Neutrophil (primary cell): ENCODE measurements at regions not wholly inside any gene's neighbourhood (a gene's known extent, or its start where the extent isn't known, plus 50 kb on each side); places are given as distances from the start of the nearest gene placed in this dataset.

Source experiments
- H3K27ac ChIP-seq: fragments of 200-600 bp; sonication (generic); 2 replicates; pipeline ENCODE4 v1.5.1; 2016; ENCODE audit warnings: mild to moderate bottlenecking, moderate library complexity
- H3K27me3 ChIP-seq: fragments of 200-600 bp; sonication (generic); 2 replicates; pipeline ENCODE4 v1.6.0; 2016; ENCODE audit warnings: mild to moderate bottlenecking
- H3K36me3 ChIP-seq: fragments of 200-600 bp; sonication (generic); 2 replicates; pipeline ENCODE4 v1.5.1; 2017
- H3K4me1 ChIP-seq, 2 experiments: fragments of 200-600 bp in 1 of 2; sonication (generic) in 1 of 2; 1 replicate in 1 of 2; 2 replicates in 1 of 2; pipeline versions ENCODE4 v1.5.1 to v1.6.1; 2013 to 2016; ENCODE audit warnings: low read depth in 1 of 2, low read length in 1 of 2, mild to moderate bottlenecking in 1 of 2, moderate library complexity in 1 of 2; ENCODE audit not compliant: control insufficient read depth in 1 of 2, insufficient read depth in 1 of 2
- H3K4me3 ChIP-seq, 2 experiments: fragments of 200-600 bp in 1 of 2; sonication (generic) in 1 of 2; 1 replicate in 1 of 2; 2 replicates in 1 of 2; pipeline ENCODE4 v1.5.1; 2013 to 2016; ENCODE audit warnings: low read depth in 1 of 2, low read length in 1 of 2, mild to moderate bottlenecking in 1 of 2, moderate library complexity in 1 of 2
- H3K9me3 ChIP-seq: fragments of 200-600 bp; sonication (generic); 2 replicates; pipeline ENCODE4 v1.5.1; 2016
- TF ChIP-seq, protein P1 (sequence below): fragments of 200-600 bp; sonication (generic); IDR thresholded peaks from 2 replicates; pipeline ENCODE4 v1.5.1; 2016; ENCODE audit warnings: antibody characterized with exemption

DNA sequence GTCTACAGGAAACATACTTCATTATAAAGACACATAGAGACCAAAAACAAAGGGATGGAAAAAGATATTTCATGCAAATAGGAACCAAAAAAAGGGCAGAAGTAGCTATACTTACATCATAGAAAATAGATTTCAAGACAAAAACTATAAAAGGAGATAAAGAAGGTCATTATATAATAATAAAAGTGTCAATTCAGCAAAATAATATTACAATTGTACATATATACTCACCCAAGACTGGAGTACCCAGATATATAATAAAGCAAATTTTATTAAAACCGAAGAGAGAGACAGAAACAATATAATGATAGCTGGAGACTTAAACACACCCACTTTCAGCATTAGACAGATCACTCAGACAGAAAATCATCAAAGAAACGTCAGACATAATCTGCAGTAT is 546.3 kb downstream of the PRDM9 start:
- Histone ChIP-seq H3K36me3 (no peaks in the 10 kb centered on the region), H3K4me1 (no peaks in the 10 kb centered on the region)
- TF ChIP-seq, protein P1, sequence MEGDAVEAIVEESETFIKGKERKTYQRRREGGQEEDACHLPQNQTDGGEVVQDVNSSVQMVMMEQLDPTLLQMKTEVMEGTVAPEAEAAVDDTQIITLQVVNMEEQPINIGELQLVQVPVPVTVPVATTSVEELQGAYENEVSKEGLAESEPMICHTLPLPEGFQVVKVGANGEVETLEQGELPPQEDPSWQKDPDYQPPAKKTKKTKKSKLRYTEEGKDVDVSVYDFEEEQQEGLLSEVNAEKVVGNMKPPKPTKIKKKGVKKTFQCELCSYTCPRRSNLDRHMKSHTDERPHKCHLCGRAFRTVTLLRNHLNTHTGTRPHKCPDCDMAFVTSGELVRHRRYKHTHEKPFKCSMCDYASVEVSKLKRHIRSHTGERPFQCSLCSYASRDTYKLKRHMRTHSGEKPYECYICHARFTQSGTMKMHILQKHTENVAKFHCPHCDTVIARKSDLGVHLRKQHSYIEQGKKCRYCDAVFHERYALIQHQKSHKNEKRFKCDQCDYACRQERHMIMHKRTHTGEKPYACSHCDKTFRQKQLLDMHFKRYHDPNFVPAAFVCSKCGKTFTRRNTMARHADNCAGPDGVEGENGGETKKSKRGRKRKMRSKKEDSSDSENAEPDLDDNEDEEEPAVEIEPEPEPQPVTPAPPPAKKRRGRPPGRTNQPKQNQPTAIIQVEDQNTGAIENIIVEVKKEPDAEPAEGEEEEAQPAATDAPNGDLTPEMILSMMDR, result no peak

DNA sequence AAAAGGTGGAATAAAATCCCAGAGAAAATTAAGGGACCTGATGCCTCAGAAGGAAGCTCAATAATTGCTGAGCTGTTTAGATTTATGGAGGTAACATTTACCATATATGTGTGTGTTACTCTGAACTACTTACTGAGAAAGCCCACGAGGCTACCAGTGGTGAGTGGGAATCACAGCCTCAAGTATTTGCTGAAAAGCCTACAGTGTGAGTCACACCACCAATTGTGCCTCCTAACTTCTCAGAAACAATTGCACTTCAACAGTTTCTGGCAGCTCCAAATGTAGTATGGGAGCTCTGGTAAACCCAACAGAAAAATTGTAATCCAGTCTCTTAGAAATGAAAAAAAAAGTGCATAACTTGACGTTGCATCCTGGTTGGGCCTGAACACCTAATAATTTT is 551.6 kb downstream of the PRDM9 start:
- no peak overlapping the region for H3K27ac ChIP-seq
- H3K4me3 ChIP-seq, result no peak overlapping the region
- no peaks in the 10 kb centered on the region for H3K4me1 ChIP-seq
- TF ChIP-seq, protein P1, result no peak
- no peaks in the 10 kb centered on the region for H3K36me3 ChIP-seq
- H3K27me3 ChIP-seq, result no peaks in the 10 kb centered on the region
- no peaks in the 10 kb centered on the region for H3K9me3 ChIP-seq

More for the DNA sequence above, 546.3 kb downstream of the PRDM9 start:
- Histone ChIP-seq H3K9me3 (no peaks in the 10 kb centered on the region), H3K27me3 (no peaks in the 10 kb centered on the region), H3K4me3 (no peak overlapping the region), H3K27ac (no peak overlapping the region)

DNA sequence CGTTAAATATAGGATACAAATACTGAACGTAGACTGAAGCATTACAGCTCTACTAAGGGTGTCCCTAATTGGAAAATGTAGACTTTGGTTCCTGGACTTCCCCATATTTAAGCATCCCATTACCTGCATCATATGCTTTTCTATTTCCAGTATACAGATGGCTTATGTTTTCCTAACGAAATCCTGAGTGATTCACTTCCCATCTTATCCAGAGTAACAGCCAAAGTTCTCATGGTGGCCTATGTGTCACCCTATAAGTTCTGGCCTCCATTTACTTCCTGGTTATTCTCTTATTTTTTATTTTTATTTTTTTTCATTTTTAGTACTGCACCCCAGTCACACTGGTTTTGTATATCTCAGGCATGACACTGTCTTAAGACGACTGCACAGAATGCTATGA is 552.3 kb downstream of the PRDM9 start:
- no peaks in the 10 kb centered on the region for H3K9me3 ChIP-seq
- TF ChIP-seq, protein P1, result no peak
- no peak overlapping the region for H3K4me3 ChIP-seq
- no peak overlapping the region for H3K27ac ChIP-seq
- no peaks in the 10 kb centered on the region for H3K27me3 ChIP-seq
- no peaks in the 10 kb centered on the region for H3K4me1 ChIP-seq
- no peaks in the 10 kb centered on the region for H3K36me3 ChIP-seq

DNA sequence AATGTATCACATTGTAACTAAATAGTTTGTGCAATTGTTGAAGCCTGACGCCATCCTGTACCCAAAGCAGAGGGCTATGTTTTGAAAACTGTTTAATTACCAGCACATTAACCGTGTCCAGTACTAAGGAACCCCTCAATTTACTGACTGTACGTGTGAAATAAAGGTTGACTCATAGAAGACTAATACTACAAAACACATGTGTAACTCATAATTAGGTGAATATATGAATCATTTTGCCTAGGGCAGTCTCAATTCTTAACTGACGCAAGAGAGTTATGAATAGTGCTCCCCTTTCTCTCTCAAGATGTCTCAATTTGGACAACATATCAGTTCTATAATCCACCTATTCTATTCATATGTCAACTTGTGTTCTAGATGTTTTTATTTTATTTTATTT is 558.4 kb downstream of the PRDM9 start:
- H3K4me1 ChIP-seq, result no peaks in the 10 kb centered on the region
- no peaks in the 10 kb centered on the region for H3K36me3 ChIP-seq
- H3K4me3 ChIP-seq, result no peak overlapping the region
- no peak overlapping the region for H3K27ac ChIP-seq
- H3K9me3 ChIP-seq, result no peaks in the 10 kb centered on the region
- no peaks in the 10 kb centered on the region for H3K27me3 ChIP-seq
- TF ChIP-seq, protein P1, result no peak

DNA sequence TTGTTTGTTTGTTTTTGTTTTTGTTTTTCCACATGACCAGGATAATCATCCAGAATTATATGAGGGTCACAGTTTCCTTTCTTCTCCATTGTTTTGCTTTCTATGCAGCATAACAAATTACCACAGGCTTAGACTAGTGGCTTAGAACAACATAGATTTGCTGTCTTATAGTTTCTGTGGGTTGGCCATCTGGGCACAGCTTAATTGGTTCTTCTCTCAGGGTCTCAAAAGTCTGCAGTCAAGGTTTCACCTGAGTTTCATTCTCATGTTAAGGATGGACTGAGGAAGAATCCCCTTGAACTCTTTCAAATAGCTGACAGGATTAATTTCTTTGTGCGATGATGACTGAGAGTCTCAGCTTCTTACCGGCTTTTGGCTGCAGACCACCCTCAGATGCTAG is 559.8 kb downstream of the PRDM9 start:
- Histone ChIP-seq H3K27me3 (no peaks in the 10 kb centered on the region), H3K4me1 (no peaks in the 10 kb centered on the region), H3K27ac (no peak overlapping the region), H3K9me3 (no peaks in the 10 kb centered on the region), H3K36me3 (no peaks in the 10 kb centered on the region), H3K4me3 (no peak overlapping the region)
- TF ChIP-seq, protein P1, result no peak

DNA sequence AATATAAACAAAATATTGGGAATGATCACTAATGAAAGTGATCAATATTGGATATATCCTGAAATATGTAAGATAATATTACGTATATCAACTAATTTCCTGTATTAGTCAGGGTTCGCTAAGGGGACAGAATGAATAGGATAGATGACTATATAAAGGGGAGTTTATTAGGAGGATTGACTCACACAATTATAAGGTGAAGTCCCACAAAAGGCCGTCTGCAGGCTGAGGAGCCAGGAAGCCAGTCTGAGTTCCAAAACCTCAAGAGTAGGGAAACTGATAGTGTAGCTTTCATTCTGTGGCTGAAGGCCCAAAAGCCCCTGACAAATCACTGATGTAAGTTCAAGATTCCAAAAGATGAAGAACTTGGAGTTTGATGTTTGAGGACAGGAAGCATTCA is 561.1 kb downstream of the PRDM9 start:
- TF ChIP-seq, protein P1, result no peak
- Histone ChIP-seq H3K36me3 (no peaks in the 10 kb centered on the region), H3K9me3 (no peaks in the 10 kb centered on the region), H3K4me1 (no peaks in the 10 kb centered on the region), H3K27ac (no peak overlapping the region), H3K4me3 (no peak overlapping the region), H3K27me3 (no peaks in the 10 kb centered on the region)
